ENCODE measurements at regions not wholly inside any gene's neighbourhood (a gene's known extent, or its start where the extent isn't known, plus 50 kb on each side); places are given as distances from the start of the nearest gene placed in this dataset.

GRCh38 chr6:23316931-23317330 is 747.6 kb downstream of the HDGFL1 start:
- FAIRE-seq (no peak), DNase-seq (ENCODE audit: low read depth, low spot score) (peak; percentile 3)
- CTCF ChIA-PET, result no interaction called here
- H3K9ac ChIP-seq (replicated peaks; ENCODE audit: extremely low read depth, insufficient read depth, low read length), result no peak overlapping the region
- H4K20me1 ChIP-seq (replicated peaks; ENCODE audit: control insufficient read depth, extremely low read depth, insufficient read depth, low read length), result no peaks in the 10 kb centered on the region
- TF ChIP-seq JUN (IDR thresholded peaks at IDR 0.05; ENCODE audit: borderline replicate concordance, insufficient read depth, insufficient read length, low read depth) (no peak), EZH2 (IDR thresholded peaks at IDR 0.05; ENCODE audit: borderline replicate concordance, low read depth, low read length, severe bottlenecking) (no peak), CTCF (IDR thresholded peaks at IDR 0.05; ENCODE audit: extremely low read depth in 1 of 2, insufficient read depth in 1 of 2, low read depth in 1 of 2, low read length in 2 of 2) (no peak), FOS (IDR thresholded peaks at IDR 0.05; ENCODE audit: borderline replicate concordance, insufficient read depth, low read length) (no peak), MYC (IDR thresholded peaks at IDR 0.05; ENCODE audit: low read depth, low read length) (no peak), GATA2 (IDR thresholded peaks at IDR 0.05; ENCODE audit: insufficient read depth, insufficient read length, low read depth, low read length) (no peak)
- TF ChIP-seq, protein P1, sequence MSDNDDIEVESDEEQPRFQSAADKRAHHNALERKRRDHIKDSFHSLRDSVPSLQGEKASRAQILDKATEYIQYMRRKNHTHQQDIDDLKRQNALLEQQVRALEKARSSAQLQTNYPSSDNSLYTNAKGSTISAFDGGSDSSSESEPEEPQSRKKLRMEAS (IDR thresholded peaks at IDR 0.05; ENCODE audit: insufficient read depth, insufficient read length), result no peak
- no peak overlapping the region for H2AFZ ChIP-seq (ENCODE audit: low read depth, low read length)
- intact Hi-C loops (cut with micrococcal nuclease), result no loop called here
- POLR2A ChIA-PET, result no interaction called here
- peaks cover 18% of the 10 kb centered on the region for H3K4me1 ChIP-seq (ENCODE audit: control insufficient read depth, extremely low read depth, insufficient read depth, low read length)
- no TSS peak for BruUV-seq (replicated peaks)
- H3K4me2 ChIP-seq (ENCODE audit: insufficient read depth, low read length), result peak overlapping the region; percentile 55
- no peaks in the 10 kb centered on the region for H3K9me1 ChIP-seq (replicated peaks; ENCODE audit: control insufficient read depth, extremely low read depth, insufficient read depth, low read length)
- no peak overlapping the region for H3K27ac ChIP-seq (ENCODE audit: insufficient read depth, low read depth, low read length)
- H3K9me3 ChIP-seq (replicated peaks; ENCODE audit: control insufficient read depth, insufficient read depth, low read length), result no peaks in the 10 kb centered on the region
- no peaks in the 10 kb centered on the region for H3K36me3 ChIP-seq (ENCODE audit: control insufficient read depth in 2 of 2, extremely low read depth in 1 of 2, insufficient read depth in 2 of 2, low read length in 2 of 2)
- H3K27me3 ChIP-seq (ENCODE audit: control insufficient read depth in 2 of 2, insufficient read depth in 2 of 2, low read length in 2 of 2), result no peaks in the 10 kb centered on the region
- no peak overlapping the region for H3K4me3 ChIP-seq (replicated peaks in 1 of 3; ENCODE audit: insufficient read depth in 1 of 3, low read depth in 1 of 3, low read length in 3 of 3)
- dilution Hi-C loops (cut with MboI; ENCODE audit: extremely low pct_ligation_motif_present, low sequenced_read_pairs), result no loop called here
- no peaks in the 10 kb centered on the region for H3K79me2 ChIP-seq (ENCODE audit: control insufficient read depth, insufficient read depth, low read length)
